Tibial artery (tissue), 4 donors: ENCODE measurements at regions not wholly inside any gene's neighbourhood (a gene's known extent, or its start where the extent isn't known, plus 50 kb on each side); places are given as distances from the start of the nearest gene placed in this dataset.

Experiments used
- DNase-seq, 2 donors: peaks; one replicate each; pipeline ENCODE4 v3.0.0-alpha.2; 2019
- H3K27ac ChIP-seq, 2 donors: fragments of 200-600 bp; sonication (generic) in 1 of 2; 1 replicate in 1 of 2; 2 replicates in 1 of 2; pipeline ENCODE4 v1.5.1; 2018 to 2019; ENCODE audit warnings: mild to moderate bottlenecking in 1 of 2
- H3K27me3 ChIP-seq, 2 donors: fragments of 200-600 bp; sonication (generic) in 1 of 2; one replicate each; pipeline versions ENCODE4 v1.5.1 to v1.6.0; 2016 to 2019
- H3K36me3 ChIP-seq, 3 donors: fragments of 200-600 bp; sonication (generic) in 2 of 3; one replicate each; pipeline ENCODE4 v1.5.1; 2016 to 2019; ENCODE audit warnings: mild to moderate bottlenecking in 2 of 3
- H3K4me1 ChIP-seq, 4 donors: fragments of 200-600 bp; sonication (generic) in 2 of 4; 1 replicate in 3 of 4; 2 replicates in 1 of 4; pipeline ENCODE4 v1.5.1; 2016 to 2019
- H3K4me3 ChIP-seq, 2 donors: fragments of 200-600 bp; sonication (generic) in 1 of 2; 1 replicate in 1 of 2; 2 replicates in 1 of 2; pipeline ENCODE4 v1.5.1; 2018 to 2019; ENCODE audit warnings: mild to moderate bottlenecking in 2 of 2
- H3K9me3 ChIP-seq, 3 donors: fragments of 200-600 bp; sonication (generic) in 1 of 3; one replicate each; pipeline ENCODE4 v1.5.1; 2016 to 2019
- intact Hi-C: fragments of 100-400 bp; cut with DNase I; formaldehyde crosslinking; loops from one replicate; pipeline ENCODE4 v1.15.0; 2023; ENCODE audit warnings: low total_unique reads
- TF ChIP-seq, protein P1 (sequence below), 2 experiments: fragments of 200-600 bp in 1 of 2; fragments of 450-650 bp in 1 of 2; IDR thresholded peaks; one replicate each; pipeline ENCODE4 v1.5.1; 2017 to 2019; ENCODE audit warnings: antibody characterized with exemption in 2 of 2, mild to moderate bottlenecking in 1 of 2, moderate library complexity in 1 of 2

- Histone ChIP-seq H3K27ac (no peak overlapping the region), H3K4me1 (no peaks in the 10 kb centered on the region), H3K4me3 (no peak overlapping the region), H3K36me3 (no peaks in the 10 kb centered on the region), H3K9me3 (peaks cover 0 to 9% (median 0%) of the 10 kb centered on the region in 3 donors), H3K27me3 (peaks cover 0 to 56% of the 10 kb centered on the region in 2 donors)
- TF ChIP-seq, protein P1, sequence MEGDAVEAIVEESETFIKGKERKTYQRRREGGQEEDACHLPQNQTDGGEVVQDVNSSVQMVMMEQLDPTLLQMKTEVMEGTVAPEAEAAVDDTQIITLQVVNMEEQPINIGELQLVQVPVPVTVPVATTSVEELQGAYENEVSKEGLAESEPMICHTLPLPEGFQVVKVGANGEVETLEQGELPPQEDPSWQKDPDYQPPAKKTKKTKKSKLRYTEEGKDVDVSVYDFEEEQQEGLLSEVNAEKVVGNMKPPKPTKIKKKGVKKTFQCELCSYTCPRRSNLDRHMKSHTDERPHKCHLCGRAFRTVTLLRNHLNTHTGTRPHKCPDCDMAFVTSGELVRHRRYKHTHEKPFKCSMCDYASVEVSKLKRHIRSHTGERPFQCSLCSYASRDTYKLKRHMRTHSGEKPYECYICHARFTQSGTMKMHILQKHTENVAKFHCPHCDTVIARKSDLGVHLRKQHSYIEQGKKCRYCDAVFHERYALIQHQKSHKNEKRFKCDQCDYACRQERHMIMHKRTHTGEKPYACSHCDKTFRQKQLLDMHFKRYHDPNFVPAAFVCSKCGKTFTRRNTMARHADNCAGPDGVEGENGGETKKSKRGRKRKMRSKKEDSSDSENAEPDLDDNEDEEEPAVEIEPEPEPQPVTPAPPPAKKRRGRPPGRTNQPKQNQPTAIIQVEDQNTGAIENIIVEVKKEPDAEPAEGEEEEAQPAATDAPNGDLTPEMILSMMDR (IDR thresholded peaks at IDR 0.05), result no peak
- intact Hi-C loops, result no loop called here
- no peak for DNase-seq
Observed at GRCh38 chr7:1314908-1315450, 82.3 kb downstream of the UNCX start.

GRCh38 chr7:1316086-1316485 lies 83.4 kb downstream of the UNCX start:
- no peak overlapping the region for H3K27ac ChIP-seq
- DNase-seq, result no peak
- H3K4me3 ChIP-seq, result no peak overlapping the region
- TF ChIP-seq, protein P1 (IDR thresholded peaks at IDR 0.05), result no peak
- H3K9me3 ChIP-seq, result peaks cover 0 to 9% (median 0%) of the 10 kb centered on the region in 3 donors
- no peaks in the 10 kb centered on the region for H3K4me1 ChIP-seq
- H3K27me3 ChIP-seq, result peaks cover 0 to 58% of the 10 kb centered on the region in 2 donors
- no peaks in the 10 kb centered on the region for H3K36me3 ChIP-seq
- intact Hi-C loops, result no loop called here

DNA sequence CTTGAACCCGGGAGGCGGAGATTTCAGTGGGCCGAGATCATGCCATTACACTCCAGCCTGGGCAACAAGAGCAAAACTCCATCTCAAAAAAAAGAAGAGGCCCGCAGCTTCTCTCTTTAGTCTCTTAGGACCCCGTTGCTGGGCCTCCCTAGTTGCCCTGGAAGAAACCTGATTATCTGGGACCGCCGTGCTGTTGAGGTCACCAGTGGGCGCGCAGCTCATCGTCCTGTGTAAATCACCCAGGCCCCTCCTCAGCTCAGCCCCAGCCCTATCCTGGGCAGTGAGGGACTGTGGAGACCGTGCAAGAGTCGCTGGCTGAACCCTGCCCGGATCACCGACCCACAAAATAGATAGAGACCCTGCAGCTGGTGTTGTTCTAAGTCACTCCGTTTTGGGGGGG lies 85.0 kb downstream of the UNCX start:
- no peak for DNase-seq
- Histone ChIP-seq H3K27ac (no peak overlapping the region), H3K4me1 (peaks cover 0 to 3% (median 0%) of the 10 kb centered on the region in 4 donors), H3K4me3 (no peak overlapping the region), H3K36me3 (no peaks in the 10 kb centered on the region), H3K9me3 (peaks cover 0 to 3% (median 0%) of the 10 kb centered on the region in 3 donors), H3K27me3 (peaks cover 0 to 65% of the 10 kb centered on the region in 2 donors)
- intact Hi-C loops, result no loop called here
- TF ChIP-seq, protein P1 (IDR thresholded peaks at IDR 0.05), result no peak

- peaks cover 0 to 67% of the 10 kb centered on the region in 2 donors for H3K27me3 ChIP-seq
- intact Hi-C loops, result no loop called here
- TF ChIP-seq, protein P1 (IDR thresholded peaks at IDR 0.05), result no peak
- H3K4me3 ChIP-seq, result no peak overlapping the region
- peaks cover 0 to 4% (median 0%) of the 10 kb centered on the region in 4 donors for H3K4me1 ChIP-seq
- no peaks in the 10 kb centered on the region for H3K36me3 ChIP-seq
- DNase-seq, result no peak
- no peak overlapping the region for H3K27ac ChIP-seq
- no peaks in the 10 kb centered on the region for H3K9me3 ChIP-seq
Observed at GRCh38 chr7:1318051-1318450, 85.4 kb downstream of the UNCX start.

GRCh38 chr7:1318661-1319060 lies 86.0 kb downstream of the UNCX start:
- Histone ChIP-seq H3K9me3 (no peaks in the 10 kb centered on the region), H3K4me3 (no peak overlapping the region), H3K4me1 (peaks cover 0 to 10% (median 0%) of the 10 kb centered on the region in 4 donors), H3K36me3 (no peaks in the 10 kb centered on the region), H3K27me3 (peaks cover 0 to 69% of the 10 kb centered on the region in 2 donors), H3K27ac (no peak overlapping the region)
- intact Hi-C loops, result no loop called here
- TF ChIP-seq, protein P1 (IDR thresholded peaks at IDR 0.05), result no peak
- DNase-seq, result no peak
